BJ (cell line): ENCODE measurements at regions not wholly inside any gene's neighbourhood (a gene's known extent, or its start where the extent isn't known, plus 50 kb on each side); places are given as distances from the start of the nearest gene placed in this dataset.

Experiments
- CTCF ChIA-PET: fragments of 350-600 bp; formaldehyde crosslinking; extraction: SDS; loops from one replicate; lab custom pipeline; 2021; ENCODE audit warnings: antibody characterized with exemption, inconsistent platforms; lab: Yijun Ruan, JAX
- POLR2A ChIA-PET: fragments of 300-600 bp; sonication (Branson Sonifier 250); formaldehyde crosslinking; extraction: SDS; loops from one replicate; lab custom pipeline; 2021; ENCODE audit warnings: antibody characterized with exemption; lab: Charles Lee
- DNase-seq: peaks from one replicate; pipeline ENCODE4 v3.0.0-alpha.2; 2011; ENCODE audit warnings: low read depth
- H3K27me3 ChIP-seq: 2 replicates; pipeline ENCODE4 v1.6.0; 2011; ENCODE audit warnings: low read length; ENCODE audit not compliant: control insufficient read depth, insufficient read depth
- H3K36me3 ChIP-seq: 2 replicates; pipeline ENCODE4 v1.5.1; 2011; ENCODE audit warnings: low read length; ENCODE audit not compliant: control insufficient read depth, insufficient read depth
- H3K4me3 ChIP-seq: 2 replicates; pipeline ENCODE4 v1.5.1; 2011; ENCODE audit warnings: low read depth, mild to moderate bottlenecking, control low read depth, low read length
- TF ChIP-seq, protein P1 (sequence below): IDR thresholded peaks from 2 replicates; pipeline ENCODE4 v1.5.1; 2011; ENCODE audit warnings: low read depth, mild to moderate bottlenecking, control low read depth, inconsistent platforms, low read length, moderate library complexity; ENCODE audit not compliant: insufficient read depth

DNA sequence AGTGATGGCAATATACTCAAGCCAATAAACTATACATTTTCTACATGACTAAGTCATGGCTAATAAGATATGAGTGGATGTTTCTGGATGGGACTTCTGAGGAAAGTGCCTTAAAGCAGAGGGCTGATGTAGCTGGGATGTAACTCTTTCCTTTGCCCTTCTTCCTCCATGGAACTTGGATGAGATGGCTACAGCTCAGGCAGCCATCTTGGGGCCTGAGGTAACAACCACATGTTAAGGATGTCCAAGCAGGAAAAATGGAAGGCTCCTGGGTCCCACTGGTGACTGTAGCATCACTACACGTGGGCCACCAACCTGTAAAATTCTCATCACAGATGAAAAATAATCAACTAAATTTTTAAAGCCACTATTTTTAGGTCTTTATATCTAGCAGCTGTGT, 54.4 kb upstream of the GRIP1 start:
- TF ChIP-seq, protein P1, sequence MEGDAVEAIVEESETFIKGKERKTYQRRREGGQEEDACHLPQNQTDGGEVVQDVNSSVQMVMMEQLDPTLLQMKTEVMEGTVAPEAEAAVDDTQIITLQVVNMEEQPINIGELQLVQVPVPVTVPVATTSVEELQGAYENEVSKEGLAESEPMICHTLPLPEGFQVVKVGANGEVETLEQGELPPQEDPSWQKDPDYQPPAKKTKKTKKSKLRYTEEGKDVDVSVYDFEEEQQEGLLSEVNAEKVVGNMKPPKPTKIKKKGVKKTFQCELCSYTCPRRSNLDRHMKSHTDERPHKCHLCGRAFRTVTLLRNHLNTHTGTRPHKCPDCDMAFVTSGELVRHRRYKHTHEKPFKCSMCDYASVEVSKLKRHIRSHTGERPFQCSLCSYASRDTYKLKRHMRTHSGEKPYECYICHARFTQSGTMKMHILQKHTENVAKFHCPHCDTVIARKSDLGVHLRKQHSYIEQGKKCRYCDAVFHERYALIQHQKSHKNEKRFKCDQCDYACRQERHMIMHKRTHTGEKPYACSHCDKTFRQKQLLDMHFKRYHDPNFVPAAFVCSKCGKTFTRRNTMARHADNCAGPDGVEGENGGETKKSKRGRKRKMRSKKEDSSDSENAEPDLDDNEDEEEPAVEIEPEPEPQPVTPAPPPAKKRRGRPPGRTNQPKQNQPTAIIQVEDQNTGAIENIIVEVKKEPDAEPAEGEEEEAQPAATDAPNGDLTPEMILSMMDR, result no peak
- ChIA-PET CTCF (no interaction called here), POLR2A (no interaction called here)
- Histone ChIP-seq H3K27me3 (no peaks in the 10 kb centered on the region), H3K36me3 (no peaks in the 10 kb centered on the region), H3K4me3 (no peak overlapping the region)
- no peak for DNase-seq

DNA sequence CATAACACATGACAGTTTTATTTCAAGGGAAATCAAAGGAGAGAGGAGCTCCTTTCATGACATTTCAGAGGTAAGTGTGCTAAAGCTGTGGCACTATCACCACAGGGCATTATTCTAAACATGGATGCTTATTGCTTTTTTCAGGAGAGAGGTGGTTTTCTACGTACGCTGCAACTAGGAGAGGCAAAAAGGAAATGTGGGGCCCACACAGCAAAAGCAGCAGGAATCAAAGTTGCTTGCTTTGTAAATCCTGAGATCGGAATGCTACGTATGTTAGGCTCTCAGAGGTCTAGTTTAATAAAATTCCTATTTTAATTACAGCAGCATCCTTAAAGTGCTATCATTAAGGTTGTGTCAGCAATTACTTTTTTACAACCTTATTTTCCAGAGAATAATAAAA, 55.0 kb upstream of the GRIP1 start:
- H3K4me3 ChIP-seq, result no peak overlapping the region
- TF ChIP-seq, protein P1, result no peak
- H3K36me3 ChIP-seq, result no peaks in the 10 kb centered on the region
- no peaks in the 10 kb centered on the region for H3K27me3 ChIP-seq
- CTCF ChIA-PET, result no interaction called here
- POLR2A ChIA-PET, result no interaction called here
- DNase-seq, result no peak

DNA sequence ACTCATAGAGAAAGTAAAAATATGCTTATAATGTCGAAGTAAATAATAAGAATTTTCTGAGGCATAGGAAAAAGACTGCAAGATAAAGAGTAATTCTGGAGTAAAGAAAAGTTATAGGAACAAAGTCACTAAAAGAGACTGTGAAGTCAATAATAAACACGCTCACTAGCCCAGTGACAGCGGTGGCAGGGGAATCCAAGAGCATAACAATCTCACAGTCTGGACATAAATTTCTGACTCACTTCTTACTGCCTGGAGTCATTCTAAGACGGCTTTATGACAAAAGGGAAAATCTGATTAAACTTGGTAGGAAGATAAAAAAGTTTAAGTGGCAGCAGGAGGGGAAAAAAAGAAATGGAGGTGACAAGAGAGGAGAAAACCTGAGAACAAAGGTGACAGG, 56.4 kb upstream of the GRIP1 start:
- CTCF ChIA-PET, result no interaction called here
- H3K36me3 ChIP-seq, result no peaks in the 10 kb centered on the region
- H3K4me3 ChIP-seq, result no peak overlapping the region
- no peak for DNase-seq
- TF ChIP-seq, protein P1, result no peak
- POLR2A ChIA-PET, result no interaction called here
- H3K27me3 ChIP-seq, result no peaks in the 10 kb centered on the region

DNA sequence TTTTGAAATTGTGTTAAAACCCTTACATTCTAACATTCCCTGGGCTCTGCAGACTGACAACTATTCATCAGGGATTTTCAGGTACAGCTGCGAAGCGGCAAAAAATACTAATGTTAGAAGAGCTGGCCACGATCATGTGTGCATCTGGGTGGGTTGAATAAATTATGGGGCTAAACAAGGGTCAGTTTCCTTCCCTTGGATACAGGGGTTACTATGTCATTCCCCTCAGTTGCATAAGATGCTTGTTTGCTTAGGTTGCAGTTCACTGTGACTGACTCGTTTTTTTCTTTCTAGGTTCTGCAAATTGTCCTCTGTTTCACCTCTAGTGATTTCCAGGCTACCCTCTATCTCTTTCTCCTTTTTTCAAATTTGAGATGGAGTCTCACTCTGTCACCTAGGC, 58.1 kb upstream of the GRIP1 start:
- no peaks in the 10 kb centered on the region for H3K27me3 ChIP-seq
- H3K4me3 ChIP-seq, result no peak overlapping the region
- POLR2A ChIA-PET, result no interaction called here
- TF ChIP-seq, protein P1, result no peak
- no peak for DNase-seq
- CTCF ChIA-PET, result no interaction called here
- no peaks in the 10 kb centered on the region for H3K36me3 ChIP-seq

DNA sequence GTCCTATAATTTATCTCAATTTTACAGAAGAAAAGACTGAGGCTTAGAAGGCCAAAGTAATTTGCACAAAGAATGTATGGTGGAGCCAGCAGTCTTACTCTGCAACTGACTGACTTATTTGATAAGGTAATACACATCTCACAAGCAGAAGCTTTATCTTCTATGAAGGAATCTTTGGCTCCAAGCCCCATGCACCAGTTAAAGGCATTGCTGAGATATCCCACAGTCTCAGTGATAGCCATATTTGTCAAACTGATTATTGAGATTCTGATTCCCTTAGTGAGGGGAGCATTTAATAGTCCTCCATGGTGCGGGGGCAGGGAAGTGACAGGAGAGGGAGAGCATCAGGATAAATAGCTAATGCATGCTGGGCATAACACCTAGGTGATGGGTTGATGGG, 60.4 kb upstream of the GRIP1 start:
- ChIA-PET CTCF (no interaction called here), POLR2A (no interaction called here)
- DNase-seq, result no peak
- Histone ChIP-seq H3K36me3 (no peaks in the 10 kb centered on the region), H3K27me3 (no peaks in the 10 kb centered on the region), H3K4me3 (no peak overlapping the region)
- TF ChIP-seq, protein P1, result no peak
